PC-9 (cell line): ENCODE measurements at regions not wholly inside any gene's neighbourhood (a gene's known extent, or its start where the extent isn't known, plus 50 kb on each side); places are given as distances from the start of the nearest gene placed in this dataset.

Source experiments
- CTCF ChIP-seq: fragments of 200-600 bp; sonication (generic); conservative IDR thresholded peaks from 2 replicates; pipeline ENCODE4 v1.6.1; 2017; ENCODE audit warnings: mixed run types, antibody characterized with exemption, mild to moderate bottlenecking, moderate library complexity
- EZH2 ChIP-seq: fragments of 200-600 bp; sonication (generic); IDR thresholded peaks from 2 replicates; pipeline ENCODE4 v1.8.0; 2017; ENCODE audit warnings: antibody characterized with exemption, low read depth

GRCh38 chr3:107076946-107077345 lies 300.3 kb upstream of the CCDC54 start:
- TF ChIP-seq CTCF (no peak), EZH2 (no peak)
